Sigmoid colon (tissue), 6 donors: ENCODE measurements at regions not wholly inside any gene's neighbourhood (a gene's known extent, or its start where the extent isn't known, plus 50 kb on each side); places are given as distances from the start of the nearest gene placed in this dataset.

Experiments used
- DNase-seq: peaks from one replicate; pipeline ENCODE4 v3.0.0-alpha.2; 2019
- H3K27ac ChIP-seq, 4 donors: fragments of 200-600 bp; sonication (generic); one replicate each; pipeline ENCODE4 v1.5.1; 2016 to 2019; ENCODE audit warnings: mild to moderate bottlenecking in 1 of 4
- H3K27me3 ChIP-seq, 3 donors: fragments of 200-600 bp; sonication (generic); one replicate each; pipeline ENCODE4 v1.5.1; 2019; ENCODE audit warnings: mild to moderate bottlenecking in 1 of 3
- H3K36me3 ChIP-seq, 4 donors: fragments of 200-600 bp; sonication (generic); one replicate each; pipeline ENCODE4 v1.5.1; 2016 to 2019
- H3K4me1 ChIP-seq, 4 donors: fragments of 200-600 bp; sonication (generic); one replicate each; pipeline ENCODE4 v1.5.1; 2017 to 2019
- H3K4me3 ChIP-seq, 4 donors: fragments of 200-600 bp; sonication (generic); one replicate each; pipeline ENCODE4 v1.5.1; 2017 to 2019; ENCODE audit warnings: mild to moderate bottlenecking in 2 of 4, moderate library complexity in 1 of 4
- H3K9me3 ChIP-seq, 4 donors: fragments of 200-600 bp in 3 of 4; sonication (generic) in 3 of 4; one replicate each; pipeline versions ENCODE4 v1.5.1 to v1.6.1; 2013 to 2019
- EP300 ChIP-seq, 4 donors: sonication (generic); formaldehyde crosslinking; IDR thresholded peaks; one replicate each; pipeline ENCODE4 v1.6.1; 2017; ENCODE audit warnings: antibody characterized with exemption in 4 of 4
- POLR2A ChIP-seq, 2 donors: fragments of 450-650 bp; IDR thresholded peaks; one replicate each; pipeline ENCODE4 v1.6.1; 2016; ENCODE audit warnings: antibody characterized with exemption in 2 of 2, mild to moderate bottlenecking in 2 of 2, moderate library complexity in 2 of 2
- POLR2AphosphoS5 ChIP-seq, 4 donors: sonication (generic); formaldehyde crosslinking; IDR thresholded peaks; one replicate each; pipeline ENCODE4 v1.6.1; 2017; ENCODE audit warnings: antibody characterized with exemption in 4 of 4
- WGBS, 2 donors: extraction: QIAGEN DNeasy Blood & Tissue Kit; methylation state at CpG; one replicate each; pipeline ENCODE4 v1.1.7; 2013; 5-methylcytosine and 5-hydroxymethylcytosine counted together
- intact Hi-C: fragments of 100-400 bp; cut with DNase I; formaldehyde crosslinking; loops from one replicate; pipeline ENCODE4 v1.15.1; 2023
- TF ChIP-seq, protein P1 (sequence below), 4 experiments: fragments of 450-650 bp in 3 of 4; fragments of 200-600 bp in 1 of 4; IDR thresholded peaks; one replicate each; pipeline ENCODE4 v1.5.1; 2016 to 2019; ENCODE audit warnings: antibody characterized with exemption in 4 of 4, mild to moderate bottlenecking in 3 of 4, moderate library complexity in 2 of 4
- donor health status: healthy with polysubstance abuse.
- donor health status: healthy.

GRCh38 chr2:186101616-186102015 is 363.0 kb downstream of the FSIP2 start:
- Histone ChIP-seq H3K4me1 (peaks cover 0 to 8% (median 0%) of the 10 kb centered on the region in 4 donors), H3K27me3 (no peaks in the 10 kb centered on the region), H3K9me3 (no peaks in the 10 kb centered on the region), H3K36me3 (no peaks in the 10 kb centered on the region), H3K4me3 (no peak overlapping the region), H3K27ac (no peak overlapping the region)
- TF ChIP-seq POLR2AphosphoS5 (IDR thresholded peaks at IDR 0.05) (no peak), EP300 (IDR thresholded peaks at IDR 0.05) (no peak), POLR2A (IDR thresholded peaks at IDR 0.05) (no peak)
- TF ChIP-seq, protein P1, sequence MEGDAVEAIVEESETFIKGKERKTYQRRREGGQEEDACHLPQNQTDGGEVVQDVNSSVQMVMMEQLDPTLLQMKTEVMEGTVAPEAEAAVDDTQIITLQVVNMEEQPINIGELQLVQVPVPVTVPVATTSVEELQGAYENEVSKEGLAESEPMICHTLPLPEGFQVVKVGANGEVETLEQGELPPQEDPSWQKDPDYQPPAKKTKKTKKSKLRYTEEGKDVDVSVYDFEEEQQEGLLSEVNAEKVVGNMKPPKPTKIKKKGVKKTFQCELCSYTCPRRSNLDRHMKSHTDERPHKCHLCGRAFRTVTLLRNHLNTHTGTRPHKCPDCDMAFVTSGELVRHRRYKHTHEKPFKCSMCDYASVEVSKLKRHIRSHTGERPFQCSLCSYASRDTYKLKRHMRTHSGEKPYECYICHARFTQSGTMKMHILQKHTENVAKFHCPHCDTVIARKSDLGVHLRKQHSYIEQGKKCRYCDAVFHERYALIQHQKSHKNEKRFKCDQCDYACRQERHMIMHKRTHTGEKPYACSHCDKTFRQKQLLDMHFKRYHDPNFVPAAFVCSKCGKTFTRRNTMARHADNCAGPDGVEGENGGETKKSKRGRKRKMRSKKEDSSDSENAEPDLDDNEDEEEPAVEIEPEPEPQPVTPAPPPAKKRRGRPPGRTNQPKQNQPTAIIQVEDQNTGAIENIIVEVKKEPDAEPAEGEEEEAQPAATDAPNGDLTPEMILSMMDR (IDR thresholded peaks at IDR 0.05) = no peak
- WGBS, 2 donors = 78 to 81% methylated on average over 3 of the region's 3 CpGs
- DNase-seq = no peak
- intact Hi-C loops = no loop called here

- intact Hi-C loops = no loop called here
- no peaks in the 10 kb centered on the region for H3K36me3 ChIP-seq
- no peak overlapping the region for H3K27ac ChIP-seq
- TF ChIP-seq POLR2AphosphoS5 (IDR thresholded peaks at IDR 0.05) = no peak
- TF ChIP-seq, protein P1 (IDR thresholded peaks at IDR 0.05) = no peak
- TF ChIP-seq EP300 (IDR thresholded peaks at IDR 0.05) = no peak
- no peak for TF ChIP-seq POLR2A (IDR thresholded peaks at IDR 0.05)
- H3K4me3 ChIP-seq = no peak overlapping the region
- H3K4me1 ChIP-seq = peaks cover 0 to 8% (median 0%) of the 10 kb centered on the region in 4 donors
- no peak for DNase-seq
- WGBS, 2 donors = 96 to 97% methylated on average over 2 of the region's 2 CpGs
- no peaks in the 10 kb centered on the region for H3K9me3 ChIP-seq
- no peaks in the 10 kb centered on the region for H3K27me3 ChIP-seq
Measured at GRCh38 chr2:186103276-186103675, 364.7 kb downstream of the FSIP2 start.

DNA sequence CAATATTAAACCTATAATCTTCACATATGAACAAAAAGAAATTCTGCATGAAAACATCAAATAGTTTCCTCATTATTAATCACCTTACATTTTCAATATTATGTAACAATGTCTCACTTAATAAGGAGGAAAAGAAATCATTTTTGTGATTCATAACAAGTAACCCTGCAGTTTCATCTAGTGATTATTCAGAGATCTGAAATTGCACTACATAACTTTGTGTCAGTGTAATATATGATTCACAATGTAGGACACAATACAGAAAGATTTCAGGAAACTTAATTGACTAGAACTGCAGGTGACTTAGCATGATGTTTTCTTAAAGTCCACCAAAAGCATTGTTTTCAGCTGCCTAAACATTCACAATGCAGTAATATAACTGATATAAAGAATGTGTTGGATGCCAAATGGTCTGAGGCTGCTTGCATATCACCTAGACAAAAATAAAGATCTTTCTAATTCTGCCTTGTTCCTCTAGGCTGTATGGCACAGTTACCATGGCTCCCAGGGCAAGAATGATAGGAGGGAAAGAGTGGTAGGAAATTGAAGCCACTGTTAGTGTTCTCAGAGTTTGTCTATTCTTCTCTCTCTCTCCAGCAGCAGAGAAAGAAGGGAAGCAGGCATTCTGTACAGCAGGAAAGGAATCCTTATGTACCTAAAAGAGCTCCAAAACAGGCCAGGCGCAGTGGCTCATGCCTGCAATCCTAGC is 366.6 kb downstream of the FSIP2 start:
- TF ChIP-seq, protein P1 (IDR thresholded peaks at IDR 0.05) = no peak
- no peak for TF ChIP-seq POLR2AphosphoS5 (IDR thresholded peaks at IDR 0.05)
- no peak for TF ChIP-seq EP300 (IDR thresholded peaks at IDR 0.05)
- TF ChIP-seq POLR2A (IDR thresholded peaks at IDR 0.05) = no peak
- WGBS, 2 donors = 92 to 98% methylated on average over 1 of the region's 1 CpG

GRCh38 chr2:186108470-186108869 is 369.9 kb downstream of the FSIP2 start:
- 96% methylated on average over 1 of the region's 1 CpG for WGBS, 2 donors
- no peak for TF ChIP-seq POLR2A (IDR thresholded peaks at IDR 0.05)
- no peak for TF ChIP-seq POLR2AphosphoS5 (IDR thresholded peaks at IDR 0.05)
- TF ChIP-seq EP300 (IDR thresholded peaks at IDR 0.05) = no peak
- TF ChIP-seq, protein P1 (IDR thresholded peaks at IDR 0.05) = no peak

More for the DNA sequence above, 366.6 kb downstream of the FSIP2 start:
- Histone ChIP-seq H3K4me1 (peaks cover 0 to 8% (median 0%) of the 10 kb centered on the region in 4 donors), H3K4me3 (no peak overlapping the region), H3K27ac (no peak overlapping the region), H3K9me3 (no peaks in the 10 kb centered on the region), H3K27me3 (no peaks in the 10 kb centered on the region), H3K36me3 (no peaks in the 10 kb centered on the region)
- intact Hi-C loops = no loop called here
- DNase-seq = no peak

More at GRCh38 chr2:186108470-186108869, 369.9 kb downstream of the FSIP2 start:
- no peak overlapping the region for H3K27ac ChIP-seq
- no peaks in the 10 kb centered on the region for H3K36me3 ChIP-seq
- H3K9me3 ChIP-seq = no peaks in the 10 kb centered on the region
- no peak for DNase-seq
- H3K4me3 ChIP-seq = no peak overlapping the region
- no peaks in the 10 kb centered on the region for H3K27me3 ChIP-seq
- intact Hi-C loops = no loop called here
- peaks cover 0 to 8% (median 0%) of the 10 kb centered on the region in 4 donors for H3K4me1 ChIP-seq
